Ishikawa (cell line): ENCODE measurements at regions not wholly inside any gene's neighbourhood (a gene's known extent, or its start where the extent isn't known, plus 50 kb on each side); places are given as distances from the start of the nearest gene placed in this dataset.

ENCODE experiments used
- CEBPB ChIP-seq: IDR thresholded peaks from 2 replicates; pipeline ENCODE4 v1.6.1; 2012
- CREB1 ChIP-seq: IDR thresholded peaks from 2 replicates; pipeline ENCODE4 v1.6.1; 2012; ENCODE audit warnings: low read depth
- EGR1 ChIP-seq: IDR thresholded peaks from 2 replicates; pipeline ENCODE4 v1.6.1; 2012
- EP300 ChIP-seq: IDR thresholded peaks from 2 replicates; pipeline ENCODE4 v1.6.1; 2012; ENCODE audit warnings: borderline replicate concordance
- FOXM1 ChIP-seq: IDR thresholded peaks from 2 replicates; pipeline ENCODE4 v1.6.1; 2012; ENCODE audit warnings: low read depth, borderline replicate concordance
- MAX ChIP-seq: IDR thresholded peaks from 2 replicates; pipeline ENCODE4 v1.6.1; 2012
- RAD21 ChIP-seq: IDR thresholded peaks from 2 replicates; pipeline ENCODE4 v1.6.1; 2012; ENCODE audit warnings: low read depth
- REST ChIP-seq: IDR thresholded peaks from 2 replicates; pipeline ENCODE4 v1.6.1; 2012; ENCODE audit warnings: low read depth, mild to moderate bottlenecking
- TAF1 ChIP-seq: IDR thresholded peaks from 2 replicates; pipeline ENCODE4 v1.6.1; 2012; ENCODE audit warnings: low read depth, mild to moderate bottlenecking
- TCF12 ChIP-seq: IDR thresholded peaks from 2 replicates; pipeline ENCODE4 v1.6.1; 2012; ENCODE audit warnings: low read depth
- TEAD4 ChIP-seq: IDR thresholded peaks from 2 replicates; pipeline ENCODE4 v1.6.1; 2012
- YY1 ChIP-seq: IDR thresholded peaks from 2 replicates; pipeline ENCODE4 v1.6.1; 2012; ENCODE audit warnings: low read depth
- ZBTB7A ChIP-seq: IDR thresholded peaks from 2 replicates; pipeline ENCODE4 v1.6.1; 2012; ENCODE audit warnings: low read depth

- TF ChIP-seq EP300 (no peak), MAX (no peak), TCF12 (no peak), YY1 (no peak), FOXM1 (no peak), RAD21 (no peak), TEAD4 (no peak), CREB1 (no peak), REST (no peak), TAF1 (no peak), ZBTB7A (no peak), EGR1 (no peak), CEBPB (no peak)
These were observed 216.9 kb upstream of the NRIP1 start for GRCh38 chr21:15281714-15282113.
